Jurkat, Clone E6-1 (cell line): ENCODE measurements at regions not wholly inside any gene's neighbourhood (a gene's known extent, or its start where the extent isn't known, plus 50 kb on each side); places are given as distances from the start of the nearest gene placed in this dataset.
"Not testable (repeated sequence)": the region's sequence is repeated elsewhere in the genome, so short reads cannot be mapped to it uniquely, and the experiment has no call there.

Experiments
- DNase-seq: peaks from one replicate; pipeline ENCODE4 v3.0.0-alpha.2; 2011; ENCODE audit warnings: low read depth, low spot score
- H3K4me3 ChIP-seq: 2 replicates; pipeline ENCODE4 v1.5.1; 2011; ENCODE audit warnings: mild to moderate bottlenecking, low read length, control low read depth, moderate library complexity

DNA sequence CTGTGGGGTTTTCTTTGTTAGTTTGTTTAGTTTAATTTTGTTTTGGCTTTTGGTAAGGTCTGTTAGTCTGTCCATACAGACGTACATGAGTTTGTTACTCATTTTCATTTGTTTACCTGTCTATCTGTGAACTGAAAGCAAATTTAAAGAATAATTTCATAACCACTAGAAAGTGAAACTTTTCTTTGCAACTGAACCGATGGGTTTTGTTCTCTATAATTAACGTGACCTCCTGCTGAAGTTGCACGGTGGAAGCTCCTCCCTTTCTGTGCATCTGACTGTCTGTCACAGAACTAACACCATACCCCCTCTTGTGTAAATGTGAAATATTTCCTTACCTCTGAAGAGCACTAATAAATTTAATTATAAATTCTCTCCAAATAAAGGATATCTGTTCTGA, 595.5 kb downstream of the GALC start:
- DNase-seq: no peak
- H3K4me3 ChIP-seq: no peak overlapping the region

DNA sequence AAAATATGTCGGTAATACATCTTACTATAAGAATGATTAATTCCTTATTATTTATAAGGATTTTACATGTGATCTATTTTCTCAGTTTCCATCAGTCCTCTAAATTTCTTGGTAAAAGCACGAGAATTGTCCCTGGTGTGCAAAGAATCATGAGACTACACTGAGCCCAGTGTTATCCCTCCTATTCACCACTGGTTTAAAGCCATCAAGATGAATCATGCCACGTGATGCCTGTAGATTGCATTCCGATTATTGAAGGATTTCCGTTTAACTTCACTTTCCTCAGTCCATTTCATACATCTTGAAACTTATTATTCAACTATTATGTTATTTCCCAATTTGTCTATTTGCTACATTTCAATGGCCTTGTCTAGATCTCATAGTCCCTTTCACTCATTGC, 601.9 kb downstream of the GALC start:
- no peak for DNase-seq
- no peak overlapping the region for H3K4me3 ChIP-seq

GRCh38 chr14:87388946-87389345, 604.0 kb downstream of the GALC start:
- H3K4me3 ChIP-seq: no peak overlapping the region
- DNase-seq: no peak

GRCh38 chr14:87387806-87388205, 605.2 kb downstream of the GALC start:
- no peak overlapping the region for H3K4me3 ChIP-seq
- no peak for DNase-seq

DNA sequence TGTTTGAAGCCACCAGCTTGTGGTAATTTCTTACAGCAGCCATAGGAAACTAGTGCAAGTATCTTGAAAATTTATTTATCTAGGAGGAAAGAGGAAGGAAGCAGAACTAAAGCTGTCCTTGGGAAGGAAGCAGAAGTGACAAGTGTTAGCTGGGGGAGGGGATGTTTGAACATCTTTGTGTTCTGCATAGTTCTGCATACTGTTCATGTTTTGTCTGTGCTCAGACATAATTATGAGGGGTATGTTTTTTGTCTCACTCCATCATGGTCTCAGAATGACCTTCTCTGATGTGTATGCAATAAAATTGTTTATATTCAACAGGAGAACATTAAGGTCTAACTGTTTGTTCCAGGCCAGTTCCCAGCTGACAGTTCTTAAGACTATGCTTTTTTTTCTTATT, 606.5 kb downstream of the GALC start:
- DNase-seq: no peak
- no peak overlapping the region for H3K4me3 ChIP-seq

DNA sequence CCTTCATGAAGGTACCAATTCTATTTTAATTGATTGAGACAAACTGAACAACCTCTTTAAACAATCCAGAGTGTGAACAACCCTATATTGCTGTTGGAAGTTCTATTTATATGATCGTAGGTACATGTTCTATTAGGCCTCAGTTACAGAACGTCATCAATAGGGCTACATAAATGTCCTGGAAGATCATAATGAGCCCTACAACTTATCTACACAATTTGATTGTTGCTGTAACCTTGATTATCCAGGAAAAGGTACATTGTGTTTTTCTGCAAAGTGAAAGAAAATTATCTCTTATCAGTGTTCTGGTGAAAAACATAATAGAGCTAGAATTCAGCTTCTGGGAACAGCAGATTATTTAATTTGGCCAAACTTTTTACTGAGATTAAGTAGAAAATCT, 612.9 kb downstream of the GALC start:
- no peak for DNase-seq
- no peak overlapping the region for H3K4me3 ChIP-seq

DNA sequence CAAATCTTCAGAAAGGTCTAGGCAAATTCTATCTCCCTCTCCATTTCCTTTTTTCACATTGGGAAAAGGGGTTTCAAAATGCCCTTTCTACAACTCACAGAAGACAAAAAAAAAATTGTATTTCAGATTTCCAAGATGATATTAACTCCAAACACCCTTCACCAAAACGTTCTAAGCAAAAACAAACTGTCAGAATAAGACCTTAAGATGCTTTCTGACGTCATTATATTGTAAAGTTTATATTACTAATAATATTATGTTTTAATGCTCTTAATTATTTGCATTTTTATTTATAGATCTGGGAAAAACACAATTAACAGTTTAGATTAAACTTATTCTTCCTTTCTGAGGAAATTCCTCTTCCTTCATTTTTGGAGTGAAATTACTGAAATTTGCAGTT, 624.2 kb downstream of the GALC start:
- no peak overlapping the region for H3K4me3 ChIP-seq
- DNase-seq: no peak

DNA sequence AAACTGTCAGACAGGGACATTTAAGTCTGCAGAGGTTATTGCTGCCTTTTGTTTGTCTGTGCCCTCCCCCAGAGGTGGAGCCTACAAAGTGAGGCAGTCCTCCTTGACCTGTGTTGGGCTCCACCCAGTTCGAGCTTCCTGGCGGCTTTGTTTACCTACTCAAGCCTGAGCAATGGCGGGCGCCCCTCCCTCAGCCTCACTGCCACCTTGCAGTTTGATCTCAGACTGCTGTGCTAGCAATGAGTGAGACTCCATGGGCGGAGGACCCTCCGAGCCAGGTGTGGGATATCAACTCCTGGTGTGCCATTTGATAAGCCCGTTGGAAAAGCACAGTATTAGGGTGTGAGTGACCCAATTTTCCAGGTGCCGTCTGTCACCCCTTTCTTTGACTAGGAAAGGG, 632.7 kb downstream of the GALC start:
- not testable (repeated sequence) for DNase-seq, H3K4me3 ChIP-seq

GRCh38 chr14:87351007-87351406, 642.0 kb downstream of the GALC start:
- H3K4me3 ChIP-seq: no peak overlapping the region
- DNase-seq: no peak

DNA sequence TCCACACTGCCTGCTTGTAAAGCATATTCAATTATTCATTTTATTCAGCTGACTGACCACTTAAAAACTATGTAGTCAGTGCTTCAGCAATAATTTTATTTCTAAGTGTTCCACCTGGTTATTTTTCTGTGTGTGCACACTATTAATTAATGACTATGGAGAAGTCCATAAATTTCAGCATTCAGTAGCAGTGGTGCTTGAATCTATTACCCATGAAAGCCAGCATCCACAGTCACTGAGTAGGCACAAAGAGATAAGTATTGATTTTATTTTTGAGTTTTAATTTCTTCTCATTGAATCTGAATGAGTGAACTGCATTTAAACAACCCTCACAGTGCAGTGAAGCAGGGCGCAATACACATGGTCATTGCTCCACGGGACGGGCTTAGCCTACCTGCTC, 643.1 kb downstream of the GALC start:
- H3K4me3 ChIP-seq: no peak overlapping the region
- DNase-seq: no peak

- H3K4me3 ChIP-seq: no peak overlapping the region
- DNase-seq: no peak
Observed at GRCh38 chr14:87343652-87344051, 649.3 kb downstream of the GALC start.

DNA sequence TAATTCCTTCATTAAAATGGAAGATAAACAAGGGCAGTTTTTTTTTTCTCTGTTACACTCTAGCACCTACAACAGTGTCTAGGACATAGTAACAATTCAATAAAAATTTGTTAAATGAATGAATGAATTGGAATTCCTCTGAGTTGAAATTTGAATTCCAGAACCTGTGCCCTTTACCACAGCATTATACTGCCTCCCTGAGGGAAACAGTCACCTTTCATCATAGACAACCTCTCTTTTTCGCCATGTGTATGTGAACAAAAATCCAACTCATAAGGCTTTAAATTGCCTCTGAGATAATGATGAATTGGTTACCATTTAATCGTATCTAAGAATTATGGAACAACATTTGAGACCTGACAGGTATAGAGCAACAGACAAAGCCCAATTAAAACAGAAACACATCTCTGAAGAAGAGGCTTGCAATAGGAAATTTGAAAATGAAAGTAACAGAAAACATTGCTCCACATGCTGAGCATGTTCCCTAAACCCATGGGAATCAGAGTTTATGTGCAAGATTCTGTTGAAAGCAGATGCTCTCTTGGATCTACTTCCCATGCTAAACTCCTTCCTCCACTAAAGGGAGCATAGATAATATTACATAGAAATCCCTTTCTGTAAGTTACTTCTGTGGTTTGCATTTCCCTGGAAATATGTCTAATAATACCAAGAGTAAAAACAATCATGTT, 657.8 kb downstream of the GALC start:
- no peak for DNase-seq
- H3K4me3 ChIP-seq: no peak overlapping the region

- no peak for DNase-seq
- H3K4me3 ChIP-seq: no peak overlapping the region
Observed at GRCh38 chr14:87331991-87332390, 661.0 kb downstream of the GALC start.

- no peak for DNase-seq
- H3K4me3 ChIP-seq: no peak overlapping the region
Observed at GRCh38 chr14:87325741-87326140, 667.2 kb downstream of the GALC start.

- no peak for DNase-seq
- no peak overlapping the region for H3K4me3 ChIP-seq
Observed at GRCh38 chr14:87323191-87323590, 669.8 kb downstream of the GALC start.

DNA sequence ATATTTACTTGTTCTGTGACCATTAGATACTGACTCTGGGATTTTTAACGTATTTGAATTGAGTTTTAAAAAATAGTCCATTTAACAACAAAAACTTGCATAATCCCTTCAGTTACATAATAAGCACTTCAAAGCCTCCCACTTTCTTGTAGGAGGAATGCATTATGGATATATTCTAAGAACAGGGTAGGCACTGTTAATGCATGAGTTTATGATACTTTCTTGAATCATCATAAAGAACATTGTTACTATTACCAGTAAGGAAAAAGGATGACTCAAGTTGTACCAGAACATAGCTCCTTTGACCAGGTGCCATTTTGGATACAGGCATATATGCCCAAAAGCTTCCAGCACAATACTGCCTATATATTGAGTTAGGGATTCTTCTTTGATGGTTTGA, 671.4 kb downstream of the GALC start:
- H3K4me3 ChIP-seq: no peak overlapping the region
- DNase-seq: no peak

- no peak overlapping the region for H3K4me3 ChIP-seq
- DNase-seq: no peak
Observed at GRCh38 chr14:87312894-87313205, 680.1 kb downstream of the GALC start.

- no peak for DNase-seq
- H3K4me3 ChIP-seq: no peak overlapping the region
Observed at GRCh38 chr14:87312169-87312893, 680.7 kb downstream of the GALC start.

DNA sequence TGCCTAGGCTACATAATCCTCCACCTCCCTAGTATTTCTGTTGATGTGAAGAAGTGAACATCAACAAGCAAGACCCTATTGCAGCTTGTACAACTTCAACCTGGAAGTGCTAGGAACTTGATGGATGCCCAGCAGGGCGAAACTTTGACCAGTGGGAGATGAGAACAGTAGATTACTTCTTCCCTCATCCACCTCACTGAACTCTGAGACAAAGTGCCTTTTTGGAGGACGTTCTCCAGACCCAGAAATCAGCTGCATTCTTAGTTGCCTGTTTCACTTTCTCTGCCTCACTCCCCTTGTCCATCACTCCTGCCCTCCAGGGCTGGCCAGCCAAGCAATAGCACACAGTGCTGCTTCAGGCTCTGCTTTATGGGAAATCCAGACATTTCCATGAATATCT, 683.4 kb downstream of the GALC start:
- DNase-seq: no peak
- no peak overlapping the region for H3K4me3 ChIP-seq

DNA sequence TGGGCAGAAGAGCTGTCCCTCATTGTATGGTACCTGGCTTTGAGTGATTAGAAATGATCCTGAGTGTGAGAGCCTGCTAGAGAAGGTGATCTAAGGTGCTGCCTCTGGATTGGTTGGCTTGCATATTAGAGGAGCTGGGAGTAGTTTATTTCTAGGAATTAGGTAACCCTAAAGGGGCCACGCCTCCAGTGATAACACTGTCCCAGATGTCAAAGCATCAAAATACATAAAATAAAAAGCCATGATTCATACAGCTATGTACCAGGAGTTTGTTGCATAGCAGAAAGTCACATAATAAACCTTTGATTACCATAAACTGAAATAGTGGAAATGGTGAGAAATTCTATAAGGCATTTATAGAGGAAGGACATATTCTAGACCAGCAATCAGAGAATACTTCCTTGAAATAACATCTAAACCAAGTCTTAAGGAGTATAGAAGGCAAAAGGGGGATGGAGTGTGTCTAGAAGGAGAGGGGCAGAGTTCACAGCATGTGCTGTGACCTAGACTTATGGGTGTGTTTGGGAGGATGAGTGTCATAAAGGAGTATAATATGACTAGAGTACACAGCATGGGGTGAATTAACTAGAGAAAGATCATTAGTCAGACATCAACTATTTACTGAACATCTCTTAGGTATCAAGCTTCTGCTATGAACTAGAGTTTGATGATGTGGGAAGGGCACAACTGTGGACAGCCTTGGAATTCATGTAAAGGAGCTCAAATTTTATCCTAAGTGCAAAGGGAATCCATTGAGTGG, 686.4 kb downstream of the GALC start:
- no peak for DNase-seq
- no peak overlapping the region for H3K4me3 ChIP-seq

GRCh38 chr14:87305345-87305744, 687.6 kb downstream of the GALC start:
- H3K4me3 ChIP-seq: no peak overlapping the region
- DNase-seq: no peak
